Right lobe of liver (tissue), 6 donors: ENCODE measurements at regions not wholly inside any gene's neighbourhood (a gene's known extent, or its start where the extent isn't known, plus 50 kb on each side); places are given as distances from the start of the nearest gene placed in this dataset.
"Not testable (repeated sequence)": the region's sequence is repeated elsewhere in the genome, so short reads cannot be mapped to it uniquely, and the experiment has no call there.

ENCODE experiments used
- ATAC-seq, 4 donors: fragments of 200-7000 bp; cut with Tn5 transposase; one replicate each; pipeline ENCODE4 v1.9.1; 2020; ENCODE audit warnings: mild to moderate bottlenecking in 4 of 4, moderate library complexity in 4 of 4
- DNase-seq, 3 donors: peaks; one replicate each; pipeline ENCODE4 v3.0.0-alpha.2; 2020
- H3K27ac ChIP-seq, 3 donors: fragments of 200-600 bp; one replicate each; pipeline ENCODE4 v1.8.0; 2022
- H3K27me3 ChIP-seq, 2 donors: fragments of 200-600 bp; one replicate each; pipeline ENCODE4 v1.8.0; 2022
- H3K36me3 ChIP-seq, 4 donors: fragments of 200-600 bp; sonication (generic) in 1 of 4; one replicate each; pipeline versions ENCODE4 v1.5.1 to v1.8.0; 2017 to 2022; ENCODE audit warnings: control low read depth in 1 of 4
- H3K4me1 ChIP-seq, 4 donors: fragments of 200-600 bp; sonication (generic) in 1 of 4; one replicate each; pipeline versions ENCODE4 v1.5.1 to v1.8.0; 2017 to 2022; ENCODE audit warnings: control low read depth in 1 of 4
- H3K4me3 ChIP-seq, 3 donors: fragments of 200-600 bp; one replicate each; pipeline ENCODE4 v1.8.0; 2022
- H3K9me3 ChIP-seq, 4 donors: fragments of 200-600 bp; sonication (generic) in 1 of 4; one replicate each; pipeline versions ENCODE4 v1.5.1 to v1.8.0; 2017 to 2022; ENCODE audit warnings: control low read depth in 1 of 4
- POLR2A ChIP-seq: fragments of 450-650 bp; IDR thresholded peaks from one replicate; pipeline ENCODE4 v1.6.1; 2017; ENCODE audit warnings: antibody characterized with exemption, mild to moderate bottlenecking
- WGBS: methylation state at CpG from one replicate; pipeline ENCODE4 v1.1.6; 2018; ENCODE audit warnings: low coverage, low lambda C conversion rate; ENCODE audit not compliant: insufficient coverage; ENCODE audit errors: missing lambda C conversion rate; 5-methylcytosine and 5-hydroxymethylcytosine counted together
- intact Hi-C, 2 donors: fragments of 100-400 bp; cut with DNase I; formaldehyde crosslinking; loops; one replicate each; pipeline versions ENCODE4 v1.11.2 to v1.14.1; 2022
- TF ChIP-seq, protein P1 (sequence below), 4 donors: fragments of 200-600 bp in 3 of 4; fragments of 450-650 bp in 1 of 4; IDR thresholded peaks; one replicate each; pipeline versions ENCODE4 v1.5.1 to v1.8.0; 2016 to 2022; ENCODE audit warnings: antibody characterized with exemption in 4 of 4, mild to moderate bottlenecking in 2 of 4
- donor health status: DM: no; HTN: yes; CAD: no.
- donor health status: DM: no; HTN: no; CAD: no.
- donor health status: DM: no; HTN: no; CAD: no.
- donor health status: DM: no; HTN: yes; CAD: no.
- donor health status: DM: no; HTN: yes; CAD: no.

DNA sequence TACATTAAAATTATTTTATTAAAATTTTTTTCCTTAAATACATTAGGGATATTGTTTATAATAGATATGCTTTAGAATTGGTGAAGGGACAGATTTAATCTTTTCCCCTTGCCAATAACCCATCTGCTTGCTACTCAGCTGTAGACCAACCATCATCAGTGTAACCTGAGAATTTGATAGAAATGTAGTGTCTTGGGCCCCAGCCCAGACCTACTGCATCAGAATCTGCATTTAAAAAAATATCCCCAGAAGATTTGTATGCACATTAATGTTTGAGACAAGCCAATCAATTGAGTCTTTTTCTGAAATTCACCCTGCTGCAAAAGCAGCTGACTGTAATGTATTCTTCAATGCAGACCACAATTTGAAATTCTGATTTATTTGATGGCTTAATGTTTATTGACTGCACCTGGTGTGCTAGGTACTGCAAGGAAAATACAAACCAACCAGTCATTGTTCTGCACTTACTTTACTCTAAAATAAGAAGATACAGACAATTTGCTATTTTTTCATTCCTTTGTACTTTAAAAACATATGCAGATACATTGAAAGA, 190.7 kb upstream of the SGO1 start:
- TF ChIP-seq, protein P1, sequence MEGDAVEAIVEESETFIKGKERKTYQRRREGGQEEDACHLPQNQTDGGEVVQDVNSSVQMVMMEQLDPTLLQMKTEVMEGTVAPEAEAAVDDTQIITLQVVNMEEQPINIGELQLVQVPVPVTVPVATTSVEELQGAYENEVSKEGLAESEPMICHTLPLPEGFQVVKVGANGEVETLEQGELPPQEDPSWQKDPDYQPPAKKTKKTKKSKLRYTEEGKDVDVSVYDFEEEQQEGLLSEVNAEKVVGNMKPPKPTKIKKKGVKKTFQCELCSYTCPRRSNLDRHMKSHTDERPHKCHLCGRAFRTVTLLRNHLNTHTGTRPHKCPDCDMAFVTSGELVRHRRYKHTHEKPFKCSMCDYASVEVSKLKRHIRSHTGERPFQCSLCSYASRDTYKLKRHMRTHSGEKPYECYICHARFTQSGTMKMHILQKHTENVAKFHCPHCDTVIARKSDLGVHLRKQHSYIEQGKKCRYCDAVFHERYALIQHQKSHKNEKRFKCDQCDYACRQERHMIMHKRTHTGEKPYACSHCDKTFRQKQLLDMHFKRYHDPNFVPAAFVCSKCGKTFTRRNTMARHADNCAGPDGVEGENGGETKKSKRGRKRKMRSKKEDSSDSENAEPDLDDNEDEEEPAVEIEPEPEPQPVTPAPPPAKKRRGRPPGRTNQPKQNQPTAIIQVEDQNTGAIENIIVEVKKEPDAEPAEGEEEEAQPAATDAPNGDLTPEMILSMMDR (IDR thresholded peaks at IDR 0.05) = no peak
- TF ChIP-seq POLR2A = no peak
- H3K27ac ChIP-seq = no peak overlapping the region
- no peaks in the 10 kb centered on the region for H3K36me3 ChIP-seq
- no peaks in the 10 kb centered on the region for H3K9me3 ChIP-seq
- no peaks in the 10 kb centered on the region for H3K4me1 ChIP-seq
- no peaks in the 10 kb centered on the region for H3K27me3 ChIP-seq
- no peak overlapping the region for H3K4me3 ChIP-seq
- intact Hi-C loops = no loop called here
- ATAC-seq (no peak), DNase-seq (no peak)

DNA sequence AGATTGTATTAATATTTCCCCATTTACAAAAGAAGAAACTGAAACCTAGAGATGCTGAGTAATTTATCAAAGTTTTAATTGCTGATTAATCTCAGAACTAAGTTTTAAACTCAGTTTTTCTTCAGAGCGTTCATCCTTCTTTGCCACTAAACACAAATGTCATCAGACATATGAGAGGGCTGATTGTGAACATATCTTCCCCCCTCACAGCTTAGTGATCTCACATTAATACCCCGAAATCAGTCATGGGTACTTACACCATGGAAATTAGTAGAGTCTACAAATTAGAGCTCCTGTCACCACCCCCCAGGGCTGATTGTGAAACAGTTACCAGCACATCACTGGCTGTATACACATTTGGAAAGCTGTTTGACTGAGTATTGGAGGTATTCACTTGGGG, 189.3 kb upstream of the SGO1 start:
- H3K4me3 ChIP-seq = no peak overlapping the region
- H3K36me3 ChIP-seq = no peaks in the 10 kb centered on the region
- no peak for TF ChIP-seq POLR2A
- TF ChIP-seq, protein P1 (IDR thresholded peaks at IDR 0.05) = no peak
- no peak overlapping the region for H3K27ac ChIP-seq
- no peaks in the 10 kb centered on the region for H3K9me3 ChIP-seq
- ATAC-seq = no peak
- H3K4me1 ChIP-seq = no peaks in the 10 kb centered on the region
- intact Hi-C loops = no loop called here
- WGBS = 57% methylated on average over 2 of the region's 2 CpGs
- no peak for DNase-seq
- H3K27me3 ChIP-seq = no peaks in the 10 kb centered on the region

DNA sequence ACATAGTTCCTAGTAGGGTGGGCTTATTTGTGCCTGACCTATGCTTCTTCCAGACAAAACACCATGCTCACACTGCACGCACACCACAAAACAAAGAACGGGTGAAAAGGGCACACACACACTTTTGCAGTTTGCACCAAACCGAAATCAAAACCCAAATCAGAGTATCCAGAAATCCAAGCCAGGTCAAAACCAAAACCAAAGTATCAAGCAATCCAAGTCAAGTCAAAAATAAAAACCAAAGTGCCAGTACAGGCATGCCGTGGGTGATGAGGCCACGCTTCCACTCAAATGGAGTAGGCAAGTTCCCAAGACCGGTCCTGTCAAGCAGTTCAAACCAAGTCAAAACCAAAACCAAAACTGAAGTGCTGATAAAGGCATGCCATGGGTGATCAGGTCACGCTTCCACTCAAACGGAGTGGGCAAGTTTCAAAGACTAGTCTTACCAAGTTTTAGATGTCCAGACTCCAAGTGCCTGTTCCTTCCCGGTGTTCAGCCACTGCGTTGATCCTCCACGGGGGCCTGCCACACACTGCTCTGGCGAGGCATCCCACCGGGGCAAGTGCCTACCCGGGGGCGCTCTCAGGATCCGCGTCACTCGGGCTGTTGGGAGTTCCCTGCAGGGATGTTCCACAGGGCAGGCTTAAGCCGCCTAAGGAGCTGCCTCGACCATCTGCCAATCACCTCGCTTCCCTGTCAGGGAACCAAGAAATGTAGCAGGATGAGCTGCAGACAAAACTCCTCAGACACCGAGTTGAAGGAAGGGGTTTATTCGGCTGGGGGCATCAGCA, 184.5 kb upstream of the SGO1 start:
- H3K9me3 ChIP-seq, H3K27me3 ChIP-seq, H3K4me1 ChIP-seq, H3K4me3 ChIP-seq, intact Hi-C loops, H3K27ac ChIP-seq, H3K36me3 ChIP-seq, DNase-seq, ATAC-seq: not testable (repeated sequence)
- WGBS = 92% methylated on average over 16 of the region's 23 CpGs

DNA sequence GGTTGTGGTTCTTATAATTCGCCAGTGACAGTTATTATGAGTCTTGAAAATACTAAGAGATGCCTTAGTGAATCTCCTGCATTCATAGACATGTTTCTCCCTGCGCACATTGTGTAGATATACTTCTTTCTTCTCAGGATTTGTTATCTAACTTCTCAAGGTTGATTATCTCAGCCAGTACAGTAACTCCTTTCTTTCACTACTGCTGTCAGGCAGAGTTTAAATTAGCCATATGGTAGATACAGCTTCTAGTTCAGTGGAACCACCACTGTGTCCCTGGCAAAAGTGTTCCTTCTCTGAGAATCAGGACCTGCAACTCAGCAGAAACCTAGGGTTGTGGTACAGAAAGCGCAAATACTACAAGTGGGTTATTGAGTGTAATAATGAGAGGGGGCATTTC, 175.0 kb upstream of the SGO1 start:
- TF ChIP-seq, protein P1 (IDR thresholded peaks at IDR 0.05) = no peak
- H3K9me3 ChIP-seq = no peaks in the 10 kb centered on the region
- intact Hi-C loops = no loop called here
- H3K36me3 ChIP-seq = no peaks in the 10 kb centered on the region
- no peak for ATAC-seq
- WGBS = 79% methylated on average over 3 of the region's 3 CpGs
- H3K4me3 ChIP-seq = no peak overlapping the region
- H3K4me1 ChIP-seq = no peaks in the 10 kb centered on the region
- no peak overlapping the region for H3K27ac ChIP-seq
- H3K27me3 ChIP-seq = no peaks in the 10 kb centered on the region
- DNase-seq = no peak

DNA sequence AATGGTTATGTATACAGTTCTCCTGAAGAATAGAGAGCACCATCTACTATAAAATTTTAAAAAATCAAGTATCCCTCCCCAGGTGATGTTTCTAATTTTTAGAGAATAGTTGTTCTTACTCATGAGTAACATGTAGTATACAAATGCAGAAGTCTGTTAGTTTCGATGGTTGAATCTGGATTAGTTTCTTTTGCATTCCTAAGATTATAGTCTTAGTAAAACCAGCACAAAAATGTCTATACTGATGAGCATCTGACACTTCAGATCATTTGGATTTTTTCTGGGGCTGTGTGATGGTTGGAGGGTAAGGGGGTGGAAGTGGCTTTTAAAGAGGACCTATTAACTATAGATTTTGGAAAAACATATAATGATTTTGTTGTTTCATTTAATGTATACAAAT, 167.3 kb upstream of the SGO1 start:
- H3K27ac ChIP-seq = no peak overlapping the region
- no peaks in the 10 kb centered on the region for H3K4me1 ChIP-seq
- no peaks in the 10 kb centered on the region for H3K27me3 ChIP-seq
- H3K9me3 ChIP-seq = no peaks in the 10 kb centered on the region
- 77% methylated on average over 1 of the region's 1 CpG for WGBS
- DNase-seq (no peak), ATAC-seq (no peak)
- H3K36me3 ChIP-seq = no peaks in the 10 kb centered on the region
- TF ChIP-seq POLR2A = no peak
- TF ChIP-seq, protein P1 (IDR thresholded peaks at IDR 0.05) = no peak
- intact Hi-C loops = no loop called here
- no peak overlapping the region for H3K4me3 ChIP-seq
